ENCODE measurements at regions not wholly inside any gene's neighbourhood (a gene's known extent, or its start where the extent isn't known, plus 50 kb on each side); places are given as distances from the start of the nearest gene placed in this dataset.

DNA sequence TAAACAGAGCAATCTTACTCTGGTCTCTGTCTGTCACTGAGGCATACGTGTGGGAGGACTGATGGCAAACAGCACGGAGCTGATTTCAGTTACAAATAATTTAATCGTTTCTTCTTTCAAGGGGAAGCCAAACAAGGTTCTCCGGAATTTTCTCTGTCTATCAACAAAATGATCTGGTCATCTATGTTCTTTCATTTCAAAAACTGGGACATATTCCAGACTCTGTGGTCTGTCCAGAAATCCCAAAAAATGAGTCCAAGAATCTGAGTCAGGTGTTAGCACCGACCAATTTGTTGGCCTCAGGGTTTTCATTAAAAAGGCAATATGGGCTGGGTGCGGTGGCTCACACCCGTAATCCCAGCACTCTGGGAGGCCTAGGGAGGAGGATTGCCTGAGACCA, 69.9 kb upstream of the ZNF608 start:
- Mint-ChIP-seq H3K9me3 (no peaks in the 10 kb centered on the region), H3K27me3 (ENCODE audit: low read depth) (no peaks in the 10 kb centered on the region), H3K27ac (ENCODE audit: unreplicated experiment) (no peak overlapping the region), H3K4me3 (no peak overlapping the region), H3K36me3 (ENCODE audit: low read depth) (no peaks in the 10 kb centered on the region), H3K4me1 (peaks cover 16% of the 10 kb centered on the region)
- DNase-seq (ENCODE audit: low read depth, low spot score): no peak
- TF ChIP-seq, protein P1, sequence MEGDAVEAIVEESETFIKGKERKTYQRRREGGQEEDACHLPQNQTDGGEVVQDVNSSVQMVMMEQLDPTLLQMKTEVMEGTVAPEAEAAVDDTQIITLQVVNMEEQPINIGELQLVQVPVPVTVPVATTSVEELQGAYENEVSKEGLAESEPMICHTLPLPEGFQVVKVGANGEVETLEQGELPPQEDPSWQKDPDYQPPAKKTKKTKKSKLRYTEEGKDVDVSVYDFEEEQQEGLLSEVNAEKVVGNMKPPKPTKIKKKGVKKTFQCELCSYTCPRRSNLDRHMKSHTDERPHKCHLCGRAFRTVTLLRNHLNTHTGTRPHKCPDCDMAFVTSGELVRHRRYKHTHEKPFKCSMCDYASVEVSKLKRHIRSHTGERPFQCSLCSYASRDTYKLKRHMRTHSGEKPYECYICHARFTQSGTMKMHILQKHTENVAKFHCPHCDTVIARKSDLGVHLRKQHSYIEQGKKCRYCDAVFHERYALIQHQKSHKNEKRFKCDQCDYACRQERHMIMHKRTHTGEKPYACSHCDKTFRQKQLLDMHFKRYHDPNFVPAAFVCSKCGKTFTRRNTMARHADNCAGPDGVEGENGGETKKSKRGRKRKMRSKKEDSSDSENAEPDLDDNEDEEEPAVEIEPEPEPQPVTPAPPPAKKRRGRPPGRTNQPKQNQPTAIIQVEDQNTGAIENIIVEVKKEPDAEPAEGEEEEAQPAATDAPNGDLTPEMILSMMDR (conservative IDR thresholded peaks at IDR 0.05): no peak

DNA sequence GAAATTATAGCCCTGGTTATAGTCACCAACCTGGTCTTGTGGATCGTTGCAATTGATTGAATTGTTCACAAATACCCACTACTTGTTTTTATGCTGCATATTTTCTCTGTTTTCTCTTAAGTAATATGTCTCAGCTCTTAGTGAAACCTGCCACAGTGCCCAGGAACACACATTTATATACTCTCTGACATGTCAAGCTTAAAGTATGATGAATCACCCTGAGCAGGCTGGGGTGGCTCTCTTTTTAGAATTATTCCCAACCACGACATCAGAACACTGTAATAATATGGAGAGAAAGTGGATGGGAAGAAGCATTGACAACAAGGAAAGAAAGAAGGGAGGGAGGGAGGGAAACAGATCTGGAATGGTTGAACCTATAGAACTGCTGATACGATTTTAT, 72.8 kb upstream of the ZNF608 start:
- Mint-ChIP-seq H3K27ac (ENCODE audit: unreplicated experiment) (no peak overlapping the region), H3K9me3 (no peaks in the 10 kb centered on the region), H3K4me3 (no peak overlapping the region), H3K36me3 (ENCODE audit: low read depth) (no peaks in the 10 kb centered on the region), H3K4me1 (peaks cover 19% of the 10 kb centered on the region), H3K27me3 (ENCODE audit: low read depth) (no peaks in the 10 kb centered on the region)
- TF ChIP-seq, protein P1 (conservative IDR thresholded peaks at IDR 0.05): no peak
- DNase-seq (ENCODE audit: low read depth, low spot score): no peak

DNA sequence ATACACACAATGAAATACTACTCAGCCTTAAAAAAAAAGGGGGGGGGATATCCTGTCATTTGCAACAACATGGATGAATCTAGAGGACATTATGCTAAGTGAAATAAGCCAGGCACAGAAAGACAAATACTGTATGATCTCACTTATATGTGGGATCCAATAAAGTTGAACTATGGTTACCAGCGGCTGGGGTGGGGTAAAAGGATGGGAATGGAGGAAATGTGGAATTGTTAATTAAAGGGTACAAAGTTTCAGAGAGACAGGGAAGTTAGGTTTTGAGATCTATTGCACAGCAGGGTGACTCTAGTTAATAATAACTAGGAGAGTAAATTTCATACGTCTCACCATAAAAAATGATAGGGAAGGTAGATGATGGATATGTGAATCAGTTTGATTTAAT, 76.2 kb upstream of the ZNF608 start:
- Mint-ChIP-seq H3K4me1 (peaks cover 31% of the 10 kb centered on the region), H3K27me3 (ENCODE audit: low read depth) (no peaks in the 10 kb centered on the region), H3K36me3 (ENCODE audit: low read depth) (no peaks in the 10 kb centered on the region), H3K27ac (ENCODE audit: unreplicated experiment) (no peak overlapping the region), H3K9me3 (no peaks in the 10 kb centered on the region), H3K4me3 (no peak overlapping the region)
- DNase-seq (ENCODE audit: low read depth, low spot score): no peak
- TF ChIP-seq, protein P1 (conservative IDR thresholded peaks at IDR 0.05): no peak

DNA sequence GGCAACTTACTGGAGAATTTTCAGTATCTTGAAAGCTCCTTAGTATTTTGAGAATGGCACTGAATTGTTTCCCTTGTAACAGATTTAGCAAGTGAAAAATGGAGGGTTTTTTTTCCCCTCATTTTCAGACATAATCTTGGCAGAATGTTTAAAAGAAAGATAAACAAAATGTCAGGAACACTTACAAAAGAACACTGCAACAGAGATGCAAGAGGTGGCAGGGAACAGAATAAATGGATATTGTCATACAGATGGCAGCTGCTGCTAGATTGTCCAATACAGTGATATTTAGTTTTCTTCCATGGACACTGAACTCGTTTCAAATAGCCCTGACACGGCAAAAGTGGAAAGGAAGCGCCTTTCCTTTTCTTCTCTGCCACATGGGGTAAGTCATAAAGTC, 76.9 kb upstream of the ZNF608 start:
- DNase-seq (ENCODE audit: low read depth, low spot score): no peak
- Mint-ChIP-seq H3K27ac (ENCODE audit: unreplicated experiment) (no peak overlapping the region), H3K36me3 (ENCODE audit: low read depth) (no peaks in the 10 kb centered on the region), H3K4me3 (no peak overlapping the region), H3K9me3 (peaks cover under 1% of the 10 kb centered on the region), H3K27me3 (ENCODE audit: low read depth) (no peaks in the 10 kb centered on the region), H3K4me1 (peaks cover 32% of the 10 kb centered on the region)
- TF ChIP-seq, protein P1 (conservative IDR thresholded peaks at IDR 0.05): no peak

DNA sequence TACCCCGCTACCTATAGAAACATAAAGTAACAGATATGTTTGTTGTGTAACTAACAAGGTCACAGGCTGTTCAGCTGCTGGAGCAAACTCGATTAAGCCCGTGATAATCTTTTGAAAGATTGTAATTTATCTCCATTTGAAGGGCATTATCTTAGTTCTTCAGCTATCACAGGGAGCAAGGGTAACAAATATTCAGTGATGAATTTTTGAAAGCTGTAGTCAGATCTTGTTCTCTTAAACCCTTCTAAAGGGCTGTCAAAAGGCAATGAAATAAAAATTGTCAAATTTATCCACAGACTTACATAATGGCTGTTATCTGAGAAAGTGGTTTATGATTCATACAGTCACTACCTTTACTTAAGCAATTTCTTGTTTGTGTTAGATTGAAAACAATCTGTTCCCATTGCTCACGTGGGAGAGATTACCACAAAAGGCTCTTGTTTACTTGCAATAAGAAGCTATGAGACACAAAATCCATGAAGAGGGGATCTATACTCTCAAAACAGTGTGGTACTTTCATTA, 78.3 kb upstream of the ZNF608 start:
- Mint-ChIP-seq H3K27ac (ENCODE audit: unreplicated experiment) (no peak overlapping the region), H3K4me1 (peaks cover 39% of the 10 kb centered on the region), H3K4me3 (no peak overlapping the region), H3K9me3 (peaks cover 6% of the 10 kb centered on the region), H3K36me3 (ENCODE audit: low read depth) (no peaks in the 10 kb centered on the region), H3K27me3 (ENCODE audit: low read depth) (no peaks in the 10 kb centered on the region)
- TF ChIP-seq, protein P1 (conservative IDR thresholded peaks at IDR 0.05): no peak
- DNase-seq (ENCODE audit: low read depth, low spot score): no peak

All from neural crest cell (in vitro differentiated cells).